ENCODE measurements at regions not wholly inside any gene's neighbourhood (a gene's known extent, or its start where the extent isn't known, plus 50 kb on each side); places are given as distances from the start of the nearest gene placed in this dataset.
"Not testable (repeated sequence)": the region's sequence is repeated elsewhere in the genome, so short reads cannot be mapped to it uniquely, and the experiment has no call there.

DNA sequence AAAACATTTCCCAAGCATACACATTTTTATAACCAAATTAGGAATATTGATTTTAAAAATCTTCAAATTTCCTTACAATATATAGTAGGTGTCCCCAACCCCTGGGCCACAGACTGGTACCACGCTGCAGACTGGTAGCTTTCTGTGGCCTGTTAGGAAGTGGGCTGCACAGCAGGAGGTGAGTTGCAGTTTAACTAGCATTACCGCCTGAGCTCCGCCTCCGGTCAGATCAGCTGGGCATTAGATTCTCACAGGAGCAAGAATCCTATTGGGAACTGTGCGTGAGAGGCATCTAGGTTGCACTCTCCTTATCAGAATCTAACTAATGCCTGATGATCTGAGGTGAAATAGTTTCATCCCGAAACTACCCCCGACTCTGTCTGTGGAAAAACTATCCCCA lies 62.1 kb downstream of the ZWINT start:
- DNase-seq, result no peak

GRCh38 chr10:56296618-56297017 lies 64.4 kb downstream of the ZWINT start:
- DNase-seq, result no peak

DNA sequence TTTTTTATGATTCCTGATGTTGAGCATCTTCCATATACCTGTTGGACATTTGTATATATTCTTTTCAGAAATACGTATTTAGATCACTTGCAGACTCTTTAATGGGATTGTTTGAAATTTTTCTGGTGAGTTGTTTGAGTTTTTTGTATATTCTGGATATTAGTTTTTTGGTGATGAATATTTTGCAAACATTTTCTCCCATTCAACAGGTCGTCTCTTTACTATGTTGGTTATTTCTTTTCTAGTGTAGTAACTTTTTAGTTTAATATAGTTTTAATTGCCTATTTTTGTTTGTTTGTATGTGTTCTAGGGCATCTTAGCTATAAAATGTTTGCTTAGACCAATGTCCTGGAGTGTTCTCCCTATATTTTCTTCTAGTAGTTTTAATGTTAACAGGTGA lies 72.7 kb downstream of the ZWINT start:
- no peak for DNase-seq

DNA sequence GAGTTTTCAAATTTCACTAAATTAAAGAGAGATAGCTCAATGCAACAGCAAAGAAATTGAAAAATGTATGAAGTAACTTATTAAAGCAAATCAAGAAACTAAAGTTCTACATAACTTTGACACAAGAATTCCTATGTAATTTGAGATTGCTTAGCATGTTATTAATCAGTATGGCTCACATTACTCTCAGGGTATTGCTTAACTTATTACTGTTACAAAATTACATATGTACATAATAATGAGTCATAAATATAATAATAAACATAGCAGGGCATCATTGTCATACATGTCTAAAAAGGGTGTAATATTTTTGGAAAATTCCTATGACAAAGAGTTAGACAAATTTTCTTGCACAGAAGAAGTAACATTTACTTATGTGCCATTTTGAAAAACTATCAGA lies 75.0 kb downstream of the ZWINT start:
- no peak for DNase-seq

GRCh38 chr10:56279270-56279669 lies 81.8 kb downstream of the ZWINT start:
- DNase-seq, result no peak

GRCh38 chr10:56269181-56269580 lies 91.9 kb downstream of the ZWINT start:
- no peak for DNase-seq

DNA sequence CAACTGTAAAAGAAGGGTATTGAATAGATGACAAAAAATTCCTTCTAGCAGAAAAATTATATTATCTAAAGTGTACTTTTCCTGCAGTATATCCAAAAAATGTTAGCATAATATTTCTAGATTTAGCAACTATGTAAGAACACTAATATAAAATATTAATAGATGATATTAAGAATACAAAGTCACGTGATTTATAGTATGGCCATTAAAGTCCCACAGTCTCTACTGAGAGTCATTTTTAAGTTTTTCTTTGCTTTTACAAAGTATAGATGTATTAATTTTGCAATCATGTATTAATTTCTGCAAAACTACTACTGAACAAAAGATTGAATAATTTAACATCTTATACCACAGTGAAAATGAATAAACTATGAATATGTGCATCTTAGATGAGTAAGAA lies 94.9 kb downstream of the ZWINT start:
- DNase-seq, result no peak

DNA sequence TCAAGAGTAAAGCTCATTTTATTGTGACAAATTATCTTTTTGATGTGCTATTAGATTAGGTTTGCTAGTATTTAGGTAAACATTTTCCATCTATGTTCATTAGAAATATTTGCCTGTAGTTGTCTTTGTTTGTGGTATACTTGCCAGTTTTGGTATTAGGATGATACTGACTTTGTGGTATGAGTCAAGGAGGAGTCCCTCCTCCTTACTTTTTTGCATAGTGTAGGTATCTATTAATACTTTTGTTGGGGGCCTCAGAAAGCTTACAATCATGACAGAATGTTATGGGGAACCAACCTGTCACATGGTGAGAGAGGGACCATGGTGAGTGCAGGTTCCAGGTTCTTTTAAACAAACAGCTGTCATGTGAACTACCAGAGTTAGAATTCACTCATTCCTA lies 102.1 kb downstream of the ZWINT start:
- DNase-seq, result no peak

DNA sequence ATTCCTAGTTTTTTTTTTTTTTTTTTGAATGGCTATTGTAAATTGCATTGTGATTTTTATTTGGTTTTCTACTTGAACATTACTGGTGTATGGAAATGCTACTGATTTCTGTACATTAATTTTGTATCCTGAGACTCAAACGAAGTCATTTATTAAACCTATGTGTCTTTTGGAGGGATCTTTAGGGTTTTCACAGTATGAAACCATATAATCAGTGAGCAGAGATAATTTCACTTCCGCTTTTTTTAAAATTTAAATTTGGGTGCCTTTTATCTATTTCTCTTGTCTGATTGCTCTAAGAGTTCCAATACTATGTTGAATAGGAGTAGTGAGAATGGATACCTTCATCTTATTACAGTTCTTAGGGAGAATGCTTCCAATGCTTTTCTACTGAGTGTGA lies 102.7 kb downstream of the ZWINT start:
- no peak for DNase-seq

- DNase-seq, result no peak
Observed at GRCh38 chr10:56255298-56255697, 105.8 kb downstream of the ZWINT start.

- no peak for DNase-seq
Observed at GRCh38 chr10:56240471-56240870, 120.6 kb downstream of the ZWINT start.

DNA sequence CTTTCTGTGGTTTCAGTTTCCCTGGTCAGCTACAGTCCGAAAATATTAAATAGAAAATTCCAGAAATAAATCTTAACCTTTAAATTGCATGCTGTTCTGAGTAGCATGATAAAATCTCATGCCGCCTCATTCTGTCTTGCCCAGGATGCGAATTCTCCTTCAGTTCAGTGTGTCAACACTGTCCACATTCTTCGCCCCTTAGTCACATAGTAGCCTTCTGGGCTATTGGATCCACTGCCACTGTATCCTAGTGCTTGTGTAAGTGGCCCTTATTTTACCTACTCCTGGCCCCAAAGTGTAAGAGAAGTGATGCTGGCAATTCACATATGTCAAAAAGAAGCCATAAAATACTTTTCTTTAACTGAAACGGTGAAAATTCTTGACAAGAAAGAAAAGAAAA lies 129.6 kb downstream of the ZWINT start:
- DNase-seq, result no peak

GRCh38 chr10:56222237-56222636 lies 138.8 kb downstream of the ZWINT start:
- DNase-seq, result no peak

DNA sequence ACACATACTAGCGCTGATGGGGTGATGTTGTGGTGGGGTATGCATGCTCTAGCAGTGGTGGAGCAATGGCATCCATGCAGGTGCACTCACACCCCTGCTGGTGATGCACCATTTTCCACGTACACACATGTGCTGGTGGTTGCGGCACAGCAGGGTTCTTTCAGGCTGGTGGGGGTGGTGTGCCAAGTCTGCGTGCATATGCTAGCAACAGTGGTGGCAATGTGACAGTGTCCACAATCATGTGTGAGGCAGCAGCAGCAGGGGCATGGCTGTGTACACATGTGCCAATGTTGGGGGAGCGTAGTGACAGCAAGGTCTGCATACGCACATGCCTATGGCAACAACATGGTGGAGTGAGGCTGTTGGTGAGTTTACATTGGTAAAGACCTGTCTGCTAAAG lies 148.1 kb downstream of the ZWINT start:
- no peak for DNase-seq

DNA sequence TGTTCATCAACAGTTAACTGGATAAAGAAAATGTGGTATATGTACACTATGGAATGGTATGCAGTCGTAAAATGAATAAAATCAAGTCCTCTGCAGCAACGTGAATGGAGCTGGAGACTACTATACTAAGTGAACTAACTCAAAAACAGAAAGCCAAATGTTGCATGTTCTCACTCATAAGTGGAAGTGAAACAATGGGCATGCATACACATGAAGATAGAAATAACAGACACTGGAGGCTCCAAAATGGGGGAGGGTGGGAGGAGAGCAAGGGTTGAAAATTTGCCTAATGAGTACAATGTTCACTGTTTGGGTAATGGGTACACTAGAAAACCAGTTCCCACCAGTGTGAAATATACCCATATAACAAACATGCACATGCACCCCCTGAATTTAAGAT lies 179.5 kb downstream of the ZWINT start:
- DNase-seq, result no peak

DNA sequence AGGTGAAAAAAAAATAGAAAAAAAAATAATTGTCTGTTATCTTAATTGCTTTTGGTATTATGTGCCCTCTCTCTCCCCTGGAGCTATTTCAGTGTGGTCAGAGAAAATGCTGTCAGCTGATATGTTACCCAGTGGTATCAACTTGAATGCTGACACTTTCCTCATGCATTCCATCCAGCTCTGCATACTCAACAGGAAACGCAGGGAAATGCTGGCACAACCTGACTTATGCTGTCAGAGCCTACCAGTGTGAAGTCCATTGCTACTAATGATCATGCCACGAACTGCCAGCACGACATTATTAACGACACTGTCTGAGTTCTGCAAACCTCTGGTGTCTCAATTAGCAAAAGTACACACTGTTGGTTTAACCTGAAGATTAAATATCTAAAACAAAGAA lies 182.8 kb downstream of the ZWINT start:
- DNase-seq, result no peak

GRCh38 chr10:56155091-56155513 lies 206.0 kb downstream of the ZWINT start:
- not testable (repeated sequence) for DNase-seq

- no peak for DNase-seq
Observed at GRCh38 chr10:56146806-56147205, 214.3 kb downstream of the ZWINT start.

- DNase-seq, result no peak
Observed at GRCh38 chr10:56142092-56142728, 218.8 kb downstream of the ZWINT start.

DNA sequence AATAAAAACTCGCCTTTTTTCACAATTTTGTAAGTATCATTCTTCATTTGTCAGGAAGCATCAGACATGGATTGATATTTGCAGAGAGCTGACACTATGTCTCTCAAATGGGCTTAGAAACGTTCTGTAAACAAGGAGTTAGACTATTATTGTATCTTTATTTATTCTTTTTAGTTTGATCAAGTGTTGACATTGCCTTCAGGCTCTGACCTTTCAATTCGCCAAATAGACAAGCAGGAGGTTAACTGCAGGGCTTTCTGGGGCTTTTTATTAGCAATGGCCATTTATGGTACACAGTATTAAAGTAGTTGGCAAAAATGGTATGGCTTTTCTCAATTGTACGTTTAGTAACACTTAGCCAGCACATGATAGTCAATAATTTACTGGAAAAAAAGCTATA lies 221.7 kb downstream of the ZWINT start:
- DNase-seq, result no peak

DNA sequence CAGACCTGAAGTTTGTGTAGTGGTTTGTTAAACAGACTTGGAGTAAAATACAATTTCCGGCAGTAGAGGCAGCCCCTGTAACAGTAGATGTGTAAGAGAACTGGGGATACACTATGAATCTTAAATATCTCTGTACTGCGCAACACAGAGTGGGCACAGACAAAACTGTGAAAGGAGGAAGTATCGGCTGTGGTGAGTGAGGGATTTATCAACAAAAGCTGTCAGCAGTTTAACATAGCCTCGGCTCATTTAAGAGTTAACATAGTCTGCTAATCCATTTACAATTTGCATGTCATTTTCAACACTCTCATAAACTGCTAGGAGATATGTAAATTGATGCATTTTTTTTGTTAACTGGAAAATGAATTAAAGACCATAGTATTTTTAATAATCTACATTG lies 225.2 kb downstream of the ZWINT start:
- no peak for DNase-seq

GRCh38 chr10:56123247-56123646 lies 237.8 kb downstream of the ZWINT start:
- DNase-seq, result no peak

DNA sequence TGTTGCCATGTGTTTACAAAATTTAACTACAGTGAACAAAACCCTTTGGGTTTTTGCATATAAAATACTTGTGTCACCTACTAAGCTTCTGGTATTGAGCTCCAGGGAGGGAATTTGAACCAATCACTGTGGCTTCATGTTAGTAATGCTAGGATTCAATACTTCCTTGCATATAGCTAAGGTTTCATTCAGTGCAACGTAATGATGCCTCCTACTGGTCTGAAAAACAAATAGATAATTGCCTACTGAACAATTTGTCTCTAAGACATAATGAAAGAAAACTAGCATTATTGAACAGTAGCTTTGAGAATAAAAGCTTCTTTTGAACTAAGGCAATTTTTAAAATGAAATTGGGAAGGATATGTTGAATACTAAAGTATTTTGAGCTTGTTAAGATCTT lies 244.4 kb downstream of the ZWINT start:
- no peak for DNase-seq

GRCh38 chr10:56109454-56109853 lies 251.6 kb downstream of the ZWINT start:
- no peak for DNase-seq

GRCh38 chr10:56104923-56105322 lies 256.1 kb downstream of the ZWINT start:
- DNase-seq, result no peak

DNA sequence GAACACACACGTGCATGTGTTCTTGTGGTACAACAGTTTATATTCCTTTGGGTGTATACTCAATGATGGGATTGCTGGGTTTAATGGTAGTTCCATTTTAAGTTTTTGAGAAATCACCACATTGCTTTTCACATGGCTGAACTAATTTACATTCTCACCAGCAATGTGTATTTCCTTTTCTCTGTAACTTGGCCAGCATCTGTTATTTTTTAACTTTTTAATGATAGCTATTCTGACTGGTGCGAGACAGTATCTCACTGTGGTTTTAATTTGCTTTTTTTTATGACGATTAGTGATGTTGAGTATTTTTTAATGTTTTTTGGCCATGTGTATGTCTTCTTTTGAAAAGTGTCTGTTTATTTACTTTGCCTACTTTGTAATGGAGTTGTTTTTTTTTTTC lies 256.6 kb downstream of the ZWINT start:
- DNase-seq, result no peak

Measured in stimulated activated CD4-positive, alpha-beta T cell treated with anti-CD3 and anti-CD28 coated beads, Interleukin-1b, Interleukin-23, amount 100 ng/mL, for 48 hours (primary cell).